Fibroblast of the aortic adventitia (primary cell): ENCODE measurements at regions not wholly inside any gene's neighbourhood (a gene's known extent, or its start where the extent isn't known, plus 50 kb on each side); places are given as distances from the start of the nearest gene placed in this dataset.

Experiments used
- DNase-seq: peaks from one replicate; pipeline ENCODE4 v3.0.0-alpha.2; 2010; ENCODE audit warnings: low read depth
- H3K4me3 ChIP-seq: 2 replicates; pipeline ENCODE4 v1.5.1; 2011; ENCODE audit warnings: low read depth, mild to moderate bottlenecking, control low read depth, low read length, moderate library complexity
- CTCF ChIP-seq: IDR thresholded peaks from 2 replicates; pipeline ENCODE4 v1.5.1; 2011; ENCODE audit warnings: mild to moderate bottlenecking, low read length, control low read depth, inconsistent platforms; ENCODE audit not compliant: insufficient read depth

- no peak for TF ChIP-seq CTCF
- H3K4me3 ChIP-seq, result no peak overlapping the region
- DNase-seq, result no peak
Measured at GRCh38 chr3:78368636-78369345, 1328.9 kb downstream of the ROBO2 start.

GRCh38 chr3:78390221-78390620 is 1350.3 kb downstream of the ROBO2 start:
- no peak for DNase-seq
- H3K4me3 ChIP-seq, result no peak overlapping the region
- TF ChIP-seq CTCF, result no peak

- DNase-seq, result no peak
- H3K4me3 ChIP-seq, result no peak overlapping the region
- TF ChIP-seq CTCF, result no peak
Measured at GRCh38 chr3:78398401-78398800, 1358.5 kb downstream of the ROBO2 start.

- no peak for TF ChIP-seq CTCF
- no peak overlapping the region for H3K4me3 ChIP-seq
Measured at GRCh38 chr3:78402720-78403119, 1362.8 kb downstream of the ROBO2 start.

GRCh38 chr3:78405745-78406144 is 1362.1 kb downstream of the ROBO1 start:
- no peak overlapping the region for H3K4me3 ChIP-seq
- DNase-seq, result no peak
- no peak for TF ChIP-seq CTCF

More at GRCh38 chr3:78402720-78403119, 1362.8 kb downstream of the ROBO2 start:
- no peak for DNase-seq

- no peak for DNase-seq
- TF ChIP-seq CTCF, result no peak
Measured at GRCh38 chr3:78406396-78406795, 1361.4 kb downstream of the ROBO1 start.

GRCh38 chr3:78410077-78410476 is 1357.7 kb downstream of the ROBO1 start:
- no peak for DNase-seq
- no peak overlapping the region for H3K4me3 ChIP-seq
- no peak for TF ChIP-seq CTCF

More at GRCh38 chr3:78406396-78406795, 1361.4 kb downstream of the ROBO1 start:
- no peak overlapping the region for H3K4me3 ChIP-seq
